ENCODE measurements at regions not wholly inside any gene's neighbourhood (a gene's known extent, or its start where the extent isn't known, plus 50 kb on each side); places are given as distances from the start of the nearest gene placed in this dataset.

- WGBS (ENCODE audit: insufficient coverage, low coverage, missing lambda C conversion rate) = 2% methylated on average over 5 of the region's 5 CpGs
- no peak overlapping the region for H3K4me3 ChIP-seq
- H3K79me2 ChIP-seq (ENCODE audit: control insufficient read depth, insufficient read depth, low read length) = no peaks in the 10 kb centered on the region
- intact Hi-C loops (cut with micrococcal nuclease) = no loop called here
- no peak overlapping the region for H3K9ac ChIP-seq (ENCODE audit: insufficient read depth in 1 of 2, low read depth in 2 of 2, low read length in 2 of 2)
- H3K27me3 ChIP-seq (ENCODE audit: control insufficient read depth in 2 of 2, insufficient read depth in 2 of 2, low read length in 2 of 2) = peaks cover 0 to 5% of the 10 kb centered on the region in 2 experiments; a peak in 1 of 5 replicates
- H3K36me3 ChIP-seq (ENCODE audit: control insufficient read depth, insufficient read depth, low read length) = no peaks in the 10 kb centered on the region
- no peak overlapping the region for H3K27ac ChIP-seq (ENCODE audit: extremely low read depth, low read depth, low read length)
- no peak overlapping the region for H2AFZ ChIP-seq (ENCODE audit: low read depth, low read length)
- H3K4me2 ChIP-seq (ENCODE audit: insufficient read depth, low read length) = no peak overlapping the region
- TF ChIP-seq ZNF511 (CRISPR knock-in tag; IDR thresholded peaks at IDR 0.05) (no peak), NFIC (IDR thresholded peaks at IDR 0.05) (peak; percentile 47)
- H3K4me1 ChIP-seq (replicated peaks in 1 of 2; ENCODE audit: control insufficient read depth in 2 of 2, insufficient read depth in 2 of 2, low read length in 2 of 2) = no peaks in the 10 kb centered on the region
- in situ Hi-C loops (cut with MboI) = no loop called here
- POLR2A ChIA-PET = no interaction called here
- BruUV-seq (replicated peaks) = no TSS peak
- no peaks in the 10 kb centered on the region for H4K20me1 ChIP-seq (replicated peaks; ENCODE audit: control insufficient read depth, insufficient read depth, low read length)
- CTCF ChIA-PET (ENCODE audit: low intra/inter-chr PET ratio) = no interaction called here
- ATAC-seq (no peak), DNase-seq (ENCODE audit: extremely low read depth in 1 of 4, low spot score in 3 of 4) (peak in 2 of 4 experiments; percentile 2 to 8), FAIRE-seq (no peak)
- no peaks in the 10 kb centered on the region for H3K9me1 ChIP-seq (ENCODE audit: control insufficient read depth, insufficient read depth, low read length)
- H3K9me3 ChIP-seq (replicated peaks; ENCODE audit: control insufficient read depth, insufficient read depth, low read depth, low read length) = no peaks in the 10 kb centered on the region
Measured at GRCh38 chr4:112819729-112820128, 182.8 kb downstream of the LARP7 start.

- H3K9me1 ChIP-seq (ENCODE audit: control insufficient read depth, insufficient read depth, low read length) = no peaks in the 10 kb centered on the region
- H3K4me2 ChIP-seq (ENCODE audit: insufficient read depth, low read length) = no peak overlapping the region
- ChIA-PET POLR2A (no interaction called here), CTCF (ENCODE audit: low intra/inter-chr PET ratio) (no interaction called here)
- no peaks in the 10 kb centered on the region for H4K20me1 ChIP-seq (replicated peaks; ENCODE audit: control insufficient read depth, insufficient read depth, low read length)
- no peaks in the 10 kb centered on the region for H3K9me3 ChIP-seq (replicated peaks; ENCODE audit: control insufficient read depth, insufficient read depth, low read depth, low read length)
- no peaks in the 10 kb centered on the region for H3K79me2 ChIP-seq (ENCODE audit: control insufficient read depth, insufficient read depth, low read length)
- DNase-seq (ENCODE audit: extremely low read depth in 1 of 4, low spot score in 3 of 4) = no peak
- H3K9ac ChIP-seq (ENCODE audit: insufficient read depth in 1 of 2, low read depth in 2 of 2, low read length in 2 of 2) = no peak overlapping the region
- BruUV-seq (replicated peaks) = no TSS peak
- no peak for FAIRE-seq
- in situ Hi-C loops (cut with MboI) (no loop called here), intact Hi-C loops (cut with micrococcal nuclease) (no loop called here)
- no peak for ATAC-seq
- no peak overlapping the region for H3K4me3 ChIP-seq
- 0 out of 5 replicates have a peak, but pooled peaks cover 0 to under 1% of the 10 kb centered on the region in 2 experiments for H3K27me3 ChIP-seq (ENCODE audit: control insufficient read depth in 2 of 2, insufficient read depth in 2 of 2, low read length in 2 of 2)
- H3K36me3 ChIP-seq (ENCODE audit: control insufficient read depth, insufficient read depth, low read length) = no peaks in the 10 kb centered on the region
- no peak for TF ChIP-seq ZNF3 (CRISPR knock-in tag; IDR thresholded peaks at IDR 0.05)
- no peak for TF ChIP-seq DIDO1 (tag; IDR thresholded peaks at IDR 0.05; ENCODE audit: low read depth)
- TF ChIP-seq CBFB (CRISPR knock-in tag; IDR thresholded peaks at IDR 0.05) = no peak
- no peak for TF ChIP-seq TFAM (CRISPR knock-in tag; conservative IDR thresholded peaks at IDR 0.05)
- no peak for TF ChIP-seq POU5F1 (IDR thresholded peaks at IDR 0.05; ENCODE audit: borderline replicate concordance, low read depth, low read length, partially characterized antibody)
- no peak for TF ChIP-seq HDAC6 (IDR thresholded peaks at IDR 0.05; ENCODE audit: low read depth, low read length)
- TF ChIP-seq MAFF (IDR thresholded peaks at IDR 0.05; ENCODE audit: low read length) = no peak
- no peak for TF ChIP-seq ZNF778 (CRISPR knock-in tag; IDR thresholded peaks at IDR 0.05)
- no peaks in the 10 kb centered on the region for H3K4me1 ChIP-seq (replicated peaks in 1 of 2; ENCODE audit: control insufficient read depth in 2 of 2, insufficient read depth in 2 of 2, low read length in 2 of 2)
- H2AFZ ChIP-seq (ENCODE audit: low read depth, low read length) = no peak overlapping the region
- no peak overlapping the region for H3K27ac ChIP-seq (ENCODE audit: extremely low read depth, low read depth, low read length)
Measured at GRCh38 chr4:112823156-112823555, 186.2 kb downstream of the LARP7 start.
